HG02885 (cell line): ENCODE measurements at regions not wholly inside any gene's neighbourhood (a gene's known extent, or its start where the extent isn't known, plus 50 kb on each side); places are given as distances from the start of the nearest gene placed in this dataset.

Experiments
- ATAC-seq: cut with Tn5 transposase; IDR thresholded peaks from one replicate; pipeline ENCODE4 v1.9.1; 2021; ENCODE audit warnings: mild to moderate bottlenecking; ENCODE audit not compliant: unreplicated experiment, poor library complexity

- ATAC-seq: no peak
These were observed 160.6 kb upstream of the SHH start for GRCh38 chr7:155972651-155973390.

GRCh38 chr7:155972247-155972646 is 160.0 kb upstream of the SHH start:
- no peak for ATAC-seq

- ATAC-seq: no peak
These were observed 159.0 kb upstream of the SHH start for GRCh38 chr7:155971180-155971770.

- ATAC-seq: no peak
These were observed 157.1 kb upstream of the SHH start for GRCh38 chr7:155969192-155969929.

GRCh38 chr7:155965010-155965409 is 152.7 kb upstream of the SHH start:
- ATAC-seq: peak; percentile 64

GRCh38 chr7:155964543-155964942 is 152.3 kb upstream of the SHH start:
- no peak for ATAC-seq

DNA sequence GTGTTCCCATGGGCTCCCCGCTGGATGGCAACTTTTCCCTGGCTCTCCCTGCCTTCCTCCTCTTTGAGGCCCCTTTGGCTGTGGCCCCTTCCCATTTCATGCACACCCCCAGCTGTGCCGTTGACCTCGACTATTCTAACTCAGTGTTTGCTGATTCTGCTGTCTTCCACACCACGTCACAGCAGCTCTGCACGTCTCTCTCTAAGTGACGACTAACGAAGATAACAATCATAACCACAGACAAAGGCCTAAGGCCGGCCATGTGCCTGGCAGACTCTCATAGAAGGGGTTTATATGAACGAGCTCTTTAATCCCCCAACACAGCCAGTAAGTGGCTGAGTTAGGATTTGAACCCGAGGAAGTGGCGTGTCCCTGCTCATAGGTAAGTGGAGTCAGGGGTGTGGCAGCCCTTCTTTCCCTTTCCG is 151.5 kb upstream of the SHH start:
- ATAC-seq: no peak

GRCh38 chr7:155963356-155963755 is 151.1 kb upstream of the SHH start:
- no peak for ATAC-seq

DNA sequence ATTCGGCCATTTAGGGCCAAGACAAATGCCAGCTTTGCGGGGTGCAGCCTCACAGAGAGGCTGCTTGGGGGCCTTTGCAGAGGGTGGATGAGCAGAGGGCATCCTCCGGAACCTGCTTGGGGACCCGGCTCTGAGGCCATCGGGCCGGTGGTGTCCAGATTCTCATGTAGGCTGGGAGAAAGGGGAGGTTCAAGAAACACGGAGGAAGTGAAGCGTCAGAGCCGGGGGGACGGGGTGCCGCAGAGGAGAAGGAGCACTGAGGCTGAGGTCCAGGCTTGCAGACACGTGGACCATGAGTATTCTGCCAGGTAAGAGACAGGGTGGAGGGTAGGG is 150.7 kb upstream of the SHH start:
- no peak for ATAC-seq

GRCh38 chr7:155962191-155962967 is 150.1 kb upstream of the SHH start:
- no peak for ATAC-seq

- no peak for ATAC-seq
These were observed 149.3 kb upstream of the SHH start for GRCh38 chr7:155961241-155962190.

DNA sequence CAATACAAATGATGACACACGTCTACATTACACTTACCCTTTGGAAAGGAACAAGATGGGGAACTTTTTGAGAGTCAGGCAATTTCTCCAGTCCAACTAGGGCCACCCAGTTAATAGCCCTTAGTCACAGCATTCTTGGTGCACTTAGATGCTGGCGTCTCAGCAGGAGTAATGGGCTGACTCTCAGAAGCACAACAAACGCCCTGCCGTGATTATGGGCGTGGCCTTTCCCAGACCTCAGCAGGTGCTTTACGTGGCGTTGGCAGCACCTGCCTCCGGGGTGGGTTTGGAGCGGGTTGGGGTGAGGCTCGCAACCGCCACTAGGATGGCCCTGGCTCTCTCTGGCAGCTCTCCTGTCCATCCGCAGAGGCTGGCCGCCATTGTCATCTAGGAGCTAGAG is 147.6 kb upstream of the SHH start:
- ATAC-seq: no peak

DNA sequence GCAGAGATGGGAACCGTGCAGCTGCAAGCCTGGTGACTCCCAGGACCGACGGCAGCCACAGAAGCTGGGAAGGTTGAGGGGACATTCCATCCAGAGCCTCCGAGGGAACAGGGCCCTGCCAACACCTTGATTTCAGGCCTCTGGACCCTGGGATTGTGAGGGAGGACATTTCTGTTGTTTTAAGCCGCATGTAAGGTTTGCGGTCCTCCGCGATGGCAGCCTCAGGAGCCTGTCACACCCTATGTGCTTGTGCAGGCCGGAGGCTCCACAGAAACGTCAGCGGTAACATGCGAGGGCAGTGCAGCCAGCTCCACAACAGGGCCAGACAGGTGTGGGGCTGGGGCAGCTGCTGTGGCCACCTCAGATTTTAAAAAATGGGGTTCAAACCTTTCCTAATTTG is 144.7 kb upstream of the SHH start:
- no peak for ATAC-seq

GRCh38 chr7:155955367-155955635 is 143.0 kb upstream of the SHH start:
- ATAC-seq: no peak

- no peak for ATAC-seq
These were observed 142.5 kb upstream of the SHH start for GRCh38 chr7:155954550-155955366.

- no peak for ATAC-seq
These were observed 141.7 kb upstream of the SHH start for GRCh38 chr7:155953781-155954549.

GRCh38 chr7:155953501-155953778 is 141.2 kb upstream of the SHH start:
- no peak for ATAC-seq

DNA sequence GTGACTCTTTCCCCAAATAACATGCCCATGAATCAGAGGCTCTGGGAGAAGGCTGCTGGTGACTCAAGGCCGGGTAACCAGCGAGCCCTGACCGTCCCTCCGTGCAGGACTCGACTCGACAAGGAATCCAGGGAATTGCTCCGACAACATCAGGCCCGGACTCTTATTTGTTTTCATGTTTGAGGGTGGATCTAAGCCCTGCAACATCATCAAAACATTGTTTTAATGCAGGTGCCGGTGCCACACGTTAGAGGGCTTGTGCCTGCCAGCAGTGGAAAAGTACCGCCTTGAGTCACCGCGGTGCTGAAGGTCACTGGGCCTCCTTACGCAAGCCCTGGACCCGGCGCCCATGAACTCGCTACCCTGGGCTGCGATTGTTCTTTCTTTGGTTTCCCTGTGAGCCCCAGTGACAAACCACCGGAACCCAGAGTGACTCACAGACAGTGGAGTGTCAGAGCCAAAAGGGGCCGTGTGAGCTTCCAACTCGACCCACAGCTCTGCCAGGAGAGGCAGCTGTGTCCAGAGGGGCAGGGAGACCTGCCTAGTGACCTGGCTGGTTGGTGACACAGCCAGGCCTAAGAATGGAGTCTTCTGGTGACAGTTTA is 139.4 kb upstream of the SHH start:
- ATAC-seq: no peak
